MG63 (cell line): ENCODE measurements at regions not wholly inside any gene's neighbourhood (a gene's known extent, or its start where the extent isn't known, plus 50 kb on each side); places are given as distances from the start of the nearest gene placed in this dataset.

Source experiments
- DNase-seq: peaks from one replicate; pipeline ENCODE4 v3.0.0-alpha.2; 2020
- H3K27me3 ChIP-seq: fragments of 250-450 bp; sonication (Bioruptor Pico); 2 replicates; pipeline ENCODE4 v1.5.1; 2020; ENCODE audit warnings: mild to moderate bottlenecking, moderate library complexity
- H3K36me3 ChIP-seq: fragments of 250-450 bp; sonication (Bioruptor Pico); 2 replicates; pipeline ENCODE4 v1.5.1; 2020; ENCODE audit warnings: mild to moderate bottlenecking, moderate library complexity
- H3K4me3 ChIP-seq: fragments of 250-450 bp; sonication (Bioruptor Pico); 2 replicates; pipeline ENCODE4 v1.5.1; 2020; ENCODE audit warnings: mild to moderate bottlenecking, moderate library complexity
- H3K9me3 ChIP-seq: fragments of 250-450 bp; sonication (Bioruptor Pico); 2 replicates; pipeline ENCODE4 v1.5.1; 2020; ENCODE audit warnings: mild to moderate bottlenecking, moderate library complexity

DNA sequence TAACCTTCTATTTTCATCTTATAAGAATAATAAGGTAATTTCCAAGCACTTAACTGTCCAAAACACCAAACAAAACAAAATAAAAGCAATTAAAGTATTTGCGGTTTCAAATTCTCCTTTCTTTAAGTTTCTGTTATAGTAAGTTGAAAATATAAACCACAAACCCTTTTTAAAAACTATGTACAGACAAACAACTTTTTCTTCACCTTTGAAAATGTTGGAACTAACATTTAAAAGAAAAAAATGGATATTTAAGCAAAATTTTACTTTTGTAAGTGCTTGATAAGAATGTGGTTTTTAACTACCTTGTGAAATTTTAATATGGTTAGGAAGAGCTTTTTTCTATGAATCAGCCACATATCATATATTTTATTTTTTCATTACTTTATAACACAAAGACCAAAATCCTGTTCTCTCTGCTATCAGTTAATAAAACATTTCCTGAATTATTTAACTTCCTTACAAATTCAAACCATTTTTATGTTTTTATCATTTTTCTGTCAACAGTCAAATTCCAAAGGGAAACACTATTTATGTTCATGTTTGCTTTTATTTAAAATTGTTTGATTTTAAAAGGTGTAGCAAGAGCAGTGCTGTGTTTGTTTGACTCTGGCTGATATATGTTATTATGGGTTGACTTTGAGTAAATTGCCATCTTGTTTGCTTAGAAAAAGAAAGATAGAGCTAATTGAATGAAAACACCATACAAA is 554.1 kb upstream of the KLHL1 start:
- no peaks in the 10 kb centered on the region for H3K36me3 ChIP-seq
- H3K27me3 ChIP-seq = no peaks in the 10 kb centered on the region
- H3K9me3 ChIP-seq = no peaks in the 10 kb centered on the region
- no peak for DNase-seq
- H3K4me3 ChIP-seq = no peak overlapping the region

GRCh38 chr13:70644052-70644451 is 535.8 kb upstream of the KLHL1 start:
- no peak overlapping the region for H3K4me3 ChIP-seq
- H3K36me3 ChIP-seq = no peaks in the 10 kb centered on the region
- no peak for DNase-seq
- no peaks in the 10 kb centered on the region for H3K27me3 ChIP-seq
- H3K9me3 ChIP-seq = no peaks in the 10 kb centered on the region

DNA sequence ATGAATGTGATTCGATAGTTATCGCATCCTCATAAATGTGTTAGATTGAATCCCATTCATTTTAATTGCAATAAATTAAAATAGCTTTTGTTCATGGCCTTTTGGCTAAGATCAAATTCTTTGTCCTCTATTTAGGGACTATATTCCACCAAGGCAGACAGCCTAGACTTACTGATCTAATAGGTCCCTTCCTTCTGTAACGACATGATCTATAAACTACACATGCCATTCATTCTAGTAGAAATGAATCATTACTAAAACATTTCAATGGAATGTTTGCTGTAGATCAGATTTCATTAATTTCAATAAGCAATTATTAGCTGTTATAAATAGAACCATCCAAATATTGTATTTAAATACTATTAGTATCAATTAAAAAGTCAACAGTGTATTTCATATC is 526.6 kb upstream of the KLHL1 start:
- Histone ChIP-seq H3K36me3 (no peaks in the 10 kb centered on the region), H3K9me3 (no peaks in the 10 kb centered on the region), H3K4me3 (no peak overlapping the region), H3K27me3 (no peaks in the 10 kb centered on the region)
- DNase-seq = no peak

DNA sequence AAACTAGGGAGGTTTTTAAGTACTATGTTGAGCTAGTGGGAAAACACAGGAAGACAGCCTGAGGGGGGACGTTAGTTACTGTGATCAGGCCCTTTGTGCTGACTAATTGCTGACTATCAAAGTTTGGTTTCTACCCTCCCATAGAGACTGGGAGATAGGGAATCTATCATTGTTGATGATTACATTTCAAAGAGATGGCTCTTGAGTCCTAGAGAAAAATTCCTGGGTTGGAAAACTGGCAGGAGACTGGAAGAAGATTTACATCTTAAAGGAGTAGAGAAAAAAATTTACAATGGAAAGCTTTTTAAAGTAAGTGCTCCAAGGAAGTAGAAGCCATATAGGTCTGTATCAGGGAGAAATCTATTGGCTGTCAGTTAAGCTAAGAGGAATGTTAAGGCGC is 522.0 kb upstream of the KLHL1 start:
- H3K36me3 ChIP-seq = no peaks in the 10 kb centered on the region
- DNase-seq = no peak
- H3K9me3 ChIP-seq = no peaks in the 10 kb centered on the region
- no peak overlapping the region for H3K4me3 ChIP-seq
- H3K27me3 ChIP-seq = no peaks in the 10 kb centered on the region; the same call in 1 of the 2 replicates

DNA sequence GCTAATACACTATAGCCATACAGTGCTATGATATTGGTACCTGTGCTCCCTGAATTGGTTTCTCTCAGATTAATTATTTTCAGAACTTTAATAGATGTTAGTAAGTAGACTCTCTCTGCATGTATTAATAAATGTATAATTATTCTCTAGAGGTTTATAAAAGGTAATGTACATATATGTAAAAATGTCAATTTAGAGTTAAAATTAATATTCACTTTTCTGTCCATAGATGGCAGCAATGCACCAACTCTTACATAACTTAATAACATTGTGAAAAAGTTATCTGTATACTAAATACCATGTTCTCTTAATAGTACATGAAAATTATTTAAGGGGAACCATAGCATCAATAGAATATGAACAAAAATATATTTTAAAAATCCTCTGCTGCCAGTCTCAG is 515.0 kb upstream of the KLHL1 start:
- no peaks in the 10 kb centered on the region for H3K9me3 ChIP-seq
- H3K36me3 ChIP-seq = no peaks in the 10 kb centered on the region
- no peaks in the 10 kb centered on the region; the same call in 1 of the 2 replicates for H3K27me3 ChIP-seq
- DNase-seq = no peak
- H3K4me3 ChIP-seq = no peak overlapping the region

- no peaks in the 10 kb centered on the region for H3K9me3 ChIP-seq
- DNase-seq = no peak
Measured at GRCh38 chr13:70622796-70623195, 514.5 kb upstream of the KLHL1 start.

GRCh38 chr13:70619936-70620335 is 511.7 kb upstream of the KLHL1 start:
- H3K4me3 ChIP-seq = no peak overlapping the region
- no peaks in the 10 kb centered on the region for H3K9me3 ChIP-seq
- no peaks in the 10 kb centered on the region for H3K36me3 ChIP-seq
- no peaks in the 10 kb centered on the region for H3K27me3 ChIP-seq
- DNase-seq = no peak

More at GRCh38 chr13:70622796-70623195, 514.5 kb upstream of the KLHL1 start:
- Histone ChIP-seq H3K36me3 (no peaks in the 10 kb centered on the region), H3K27me3 (no peaks in the 10 kb centered on the region; the same call in 1 of the 2 replicates), H3K4me3 (no peak overlapping the region)

GRCh38 chr13:70616847-70617246 is 508.6 kb upstream of the KLHL1 start:
- H3K36me3 ChIP-seq = no peaks in the 10 kb centered on the region
- DNase-seq = no peak
- H3K27me3 ChIP-seq = no peaks in the 10 kb centered on the region
- no peaks in the 10 kb centered on the region for H3K9me3 ChIP-seq
- no peak overlapping the region for H3K4me3 ChIP-seq

DNA sequence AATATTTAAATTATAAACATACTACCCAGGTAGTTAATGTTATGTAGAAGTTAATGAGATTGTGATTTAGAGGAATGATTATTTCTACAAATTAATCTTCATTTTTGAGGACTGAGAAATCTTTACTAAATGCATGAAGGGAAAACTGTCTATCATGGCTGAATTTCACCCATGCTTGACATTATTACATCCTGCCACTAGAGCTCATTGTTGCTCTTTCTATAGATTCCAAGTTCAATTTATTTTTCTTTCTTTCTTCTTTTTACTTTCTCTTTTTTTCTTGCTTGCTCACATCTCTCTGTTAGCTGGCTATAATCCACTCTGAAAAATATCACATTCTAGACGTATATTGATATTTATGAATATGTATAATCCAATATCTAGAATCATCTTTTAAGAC is 505.0 kb upstream of the KLHL1 start:
- no peak overlapping the region for H3K4me3 ChIP-seq
- H3K9me3 ChIP-seq = no peaks in the 10 kb centered on the region
- H3K36me3 ChIP-seq = no peaks in the 10 kb centered on the region
- DNase-seq = no peak
- H3K27me3 ChIP-seq = no peaks in the 10 kb centered on the region

DNA sequence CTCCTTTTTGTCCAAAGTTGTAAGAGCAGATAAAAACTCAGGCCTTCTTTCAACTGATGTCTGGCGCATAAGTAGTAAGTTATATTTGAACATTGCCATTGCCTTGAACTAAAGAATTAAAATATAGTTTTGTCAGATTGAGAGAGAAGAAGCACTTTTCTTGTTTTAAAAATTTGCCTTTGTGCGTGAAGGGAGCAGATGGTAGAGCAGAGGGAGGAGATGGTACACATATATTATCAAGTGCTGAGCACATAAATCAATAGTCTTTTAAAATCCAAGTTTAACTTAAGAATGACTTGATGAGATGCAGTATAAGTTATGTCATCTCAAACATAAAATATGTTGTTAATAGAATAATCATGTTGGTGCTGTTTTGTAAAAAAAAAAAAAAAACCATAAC is 504.6 kb upstream of the KLHL1 start:
- no peaks in the 10 kb centered on the region for H3K27me3 ChIP-seq
- no peaks in the 10 kb centered on the region for H3K9me3 ChIP-seq
- H3K4me3 ChIP-seq = no peak overlapping the region

GRCh38 chr13:70604448-70604847 is 496.2 kb upstream of the KLHL1 start:
- H3K27me3 ChIP-seq = no peaks in the 10 kb centered on the region
- H3K4me3 ChIP-seq = no peak overlapping the region
- no peaks in the 10 kb centered on the region for H3K36me3 ChIP-seq
- no peaks in the 10 kb centered on the region for H3K9me3 ChIP-seq
- no peak for DNase-seq

More for the DNA sequence above, 504.6 kb upstream of the KLHL1 start:
- no peak for DNase-seq
- no peaks in the 10 kb centered on the region for H3K36me3 ChIP-seq

DNA sequence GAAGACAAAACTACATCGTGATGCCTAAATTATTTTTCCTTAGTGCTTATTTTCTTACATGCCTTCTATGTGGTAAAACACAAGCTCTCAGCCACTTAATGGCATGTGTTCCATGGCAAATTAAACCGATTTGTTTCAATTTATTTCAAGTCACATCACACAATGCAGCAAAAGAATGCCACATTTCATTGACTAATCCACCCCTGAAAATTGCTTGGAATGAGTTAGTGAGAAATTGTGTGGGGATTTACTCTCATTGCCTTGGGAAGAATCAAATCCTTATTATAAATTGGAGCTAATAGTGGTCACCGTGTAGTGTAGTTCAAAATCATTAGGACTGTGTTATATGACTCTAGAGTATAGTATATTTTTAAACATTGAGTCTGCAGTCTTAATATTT is 485.5 kb upstream of the KLHL1 start:
- Histone ChIP-seq H3K9me3 (no peaks in the 10 kb centered on the region), H3K4me3 (no peak overlapping the region), H3K36me3 (no peaks in the 10 kb centered on the region), H3K27me3 (no peaks in the 10 kb centered on the region)
- no peak for DNase-seq

GRCh38 chr13:70585109-70585508 is 476.9 kb upstream of the KLHL1 start:
- H3K9me3 ChIP-seq = no peaks in the 10 kb centered on the region

DNA sequence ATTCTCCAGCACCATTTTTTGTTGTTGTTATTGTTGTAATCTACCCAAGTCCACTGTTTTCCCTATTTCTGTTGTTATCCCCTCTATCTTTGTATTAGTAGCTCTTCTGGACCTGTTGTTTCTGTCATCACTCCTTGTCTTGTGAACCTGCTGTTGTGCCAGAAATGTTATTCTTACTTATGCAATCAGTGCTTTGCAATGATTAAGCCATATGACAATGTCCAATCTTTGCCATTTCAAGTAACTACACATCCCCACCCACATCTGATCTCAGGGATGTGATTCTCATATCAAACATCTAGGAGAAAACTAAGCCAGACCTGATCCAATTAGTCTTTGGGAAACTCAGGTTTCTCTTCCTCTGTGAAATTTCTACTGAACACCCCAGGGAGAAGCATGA is 472.6 kb upstream of the KLHL1 start:
- DNase-seq = no peak
- H3K4me3 ChIP-seq = no peak overlapping the region
- H3K9me3 ChIP-seq = no peaks in the 10 kb centered on the region
- H3K27me3 ChIP-seq = no peaks in the 10 kb centered on the region
- no peaks in the 10 kb centered on the region for H3K36me3 ChIP-seq

More at GRCh38 chr13:70585109-70585508, 476.9 kb upstream of the KLHL1 start:
- 0 out of 2 replicates have a peak, but pooled peaks cover 2% of the 10 kb centered on the region for H3K27me3 ChIP-seq
- no peak for DNase-seq
- H3K4me3 ChIP-seq = no peak overlapping the region
- H3K36me3 ChIP-seq = no peaks in the 10 kb centered on the region

- Histone ChIP-seq H3K27me3 (no peaks in the 10 kb centered on the region), H3K9me3 (no peaks in the 10 kb centered on the region), H3K4me3 (no peak overlapping the region), H3K36me3 (no peaks in the 10 kb centered on the region)
- DNase-seq = no peak
Measured at GRCh38 chr13:70579941-70580340, 471.7 kb upstream of the KLHL1 start.

- Histone ChIP-seq H3K36me3 (no peaks in the 10 kb centered on the region), H3K27me3 (no peaks in the 10 kb centered on the region), H3K4me3 (no peak overlapping the region), H3K9me3 (no peaks in the 10 kb centered on the region)
- DNase-seq = no peak
Measured at GRCh38 chr13:70571221-70571620, 463.0 kb upstream of the KLHL1 start.

GRCh38 chr13:70568571-70568970 is 460.3 kb upstream of the KLHL1 start:
- Histone ChIP-seq H3K27me3 (0 out of 2 replicates have a peak, but pooled peaks cover under 1% of the 10 kb centered on the region), H3K9me3 (no peaks in the 10 kb centered on the region), H3K4me3 (no peak overlapping the region), H3K36me3 (no peaks in the 10 kb centered on the region)
- DNase-seq = no peak

DNA sequence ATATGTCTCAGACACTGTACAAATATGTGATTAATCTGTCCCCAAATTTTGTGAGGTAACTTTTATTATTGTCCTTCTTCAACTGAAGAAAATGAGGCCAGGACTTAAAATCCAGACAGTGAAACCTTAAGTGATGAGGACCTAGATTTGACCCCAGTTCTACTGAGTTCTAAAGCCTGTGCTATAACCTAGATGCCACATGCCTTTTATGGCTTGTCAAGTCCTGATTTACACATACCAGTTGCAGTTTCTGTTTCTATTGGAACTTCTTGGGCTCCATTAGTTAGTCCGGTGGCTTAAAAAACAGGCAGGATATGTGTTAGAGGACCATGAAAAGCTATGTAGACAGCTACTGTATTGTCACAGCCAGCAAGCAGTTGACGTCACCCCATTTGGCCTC is 436.5 kb upstream of the KLHL1 start:
- Histone ChIP-seq H3K9me3 (no peaks in the 10 kb centered on the region), H3K36me3 (no peaks in the 10 kb centered on the region)
- DNase-seq = no peak

More for the DNA sequence above, 436.5 kb upstream of the KLHL1 start:
- H3K4me3 ChIP-seq = no peak overlapping the region
- H3K27me3 ChIP-seq = no peaks in the 10 kb centered on the region
